ENCODE measurements at regions not wholly inside any gene's neighbourhood (a gene's known extent, or its start where the extent isn't known, plus 50 kb on each side); places are given as distances from the start of the nearest gene placed in this dataset.

- Histone ChIP-seq H3K4me3 (no peak overlapping the region), H3K27ac (ENCODE audit: control insufficient read depth, insufficient read depth) (no peak overlapping the region), H3K4me1 (ENCODE audit: control insufficient read depth, insufficient read depth, low read length) (no peaks in the 10 kb centered on the region), H3K9ac (ENCODE audit: control insufficient read depth, insufficient read depth, low read length) (no peak overlapping the region), H3K4me2 (ENCODE audit: control insufficient read depth, insufficient read depth) (no peak overlapping the region), H3K79me2 (ENCODE audit: control insufficient read depth, insufficient read depth, low read length) (no peaks in the 10 kb centered on the region), H3K27me3 (replicated peaks in 1 of 2; ENCODE audit: control insufficient read depth in 2 of 2, insufficient read depth in 2 of 2, low read length in 1 of 2) (no peaks in the 10 kb centered on the region), H4K20me1 (ENCODE audit: control insufficient read depth, insufficient read depth) (no peaks in the 10 kb centered on the region), H3K9me3 (replicated peaks; ENCODE audit: control insufficient read depth, insufficient read depth, low read length) (no peaks in the 10 kb centered on the region), H3K36me3 (ENCODE audit: control insufficient read depth in 2 of 2, insufficient read depth in 2 of 2, low read length in 1 of 2) (no peaks in the 10 kb centered on the region), H2AFZ (ENCODE audit: control insufficient read depth, low read depth, low read length) (no peak overlapping the region)
- ChIA-PET POLR2A (no interaction called here), RAD21 (ENCODE audit: unreplicated experiment) (no interaction called here), CTCF (no interaction called here), SMC1A (ENCODE audit: uncharacterized antibody, unreplicated experiment) (no interaction called here)
- FAIRE-seq, result no peak
- no peak for ATAC-seq
- in situ Hi-C loops (cut with MboI) (no loop called here), intact Hi-C loops (cut with micrococcal nuclease; ENCODE audit: unreplicated experiment) (no loop called here)
- TF ChIP-seq NRF1 (conservative IDR thresholded peaks at IDR 0.05; ENCODE audit: low read depth, low read length) (no peak), NR2C2 (IDR thresholded peaks at IDR 0.05; ENCODE audit: borderline replicate concordance, control insufficient read depth, insufficient read length, low read depth) (no peak), HDAC6 (IDR thresholded peaks at IDR 0.05; ENCODE audit: unreplicated experiment) (no peak)
- DNase-seq (ENCODE audit: low read depth, low spot score), result no peak
- BruUV-seq (replicated peaks), result no TSS peak
- WGBS (ENCODE audit: insufficient coverage, insufficient replicate concordance, low lambda C conversion rate, missing lambda C conversion rate), result 47% methylated on average over 2 of the region's 2 CpGs
Observed at GRCh38 chr1:193662030-193662429, 475.6 kb upstream of the B3GALT2 start.

DNA sequence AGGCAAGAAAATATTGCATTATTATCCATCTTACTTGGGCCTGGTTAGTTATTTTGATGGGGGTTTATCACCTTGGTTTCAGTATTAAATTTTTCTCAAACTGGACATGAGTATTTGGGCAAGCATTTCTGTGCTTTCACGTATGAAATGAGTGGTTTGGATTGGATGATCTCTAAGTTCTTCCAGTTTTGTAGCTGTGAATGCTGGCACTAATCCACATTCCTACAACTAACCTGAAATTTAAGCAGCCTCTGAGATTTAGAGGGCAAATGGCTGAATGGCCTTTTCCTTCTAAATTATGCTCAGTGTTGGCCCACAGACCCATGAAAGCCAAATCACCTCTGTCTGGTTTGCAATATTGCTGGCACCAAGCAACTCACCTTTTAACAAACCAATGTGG is 475.0 kb upstream of the B3GALT2 start:
- DNase-seq (ENCODE audit: low read depth, low spot score) (no peak), FAIRE-seq (no peak), ATAC-seq (no peak)
- no TSS peak for BruUV-seq (replicated peaks)
- POLR2A ChIA-PET, result no interaction called here
- Histone ChIP-seq H2AFZ (ENCODE audit: control insufficient read depth, low read depth, low read length) (no peak overlapping the region), H3K27ac (ENCODE audit: control insufficient read depth, insufficient read depth) (no peak overlapping the region), H3K9me3 (replicated peaks; ENCODE audit: control insufficient read depth, insufficient read depth, low read length) (no peaks in the 10 kb centered on the region), H3K79me2 (ENCODE audit: control insufficient read depth, insufficient read depth, low read length) (no peaks in the 10 kb centered on the region), H3K36me3 (ENCODE audit: control insufficient read depth in 2 of 2, insufficient read depth in 2 of 2, low read length in 1 of 2) (no peaks in the 10 kb centered on the region), H4K20me1 (ENCODE audit: control insufficient read depth, insufficient read depth) (no peaks in the 10 kb centered on the region), H3K27me3 (replicated peaks in 1 of 2; ENCODE audit: control insufficient read depth in 2 of 2, insufficient read depth in 2 of 2, low read length in 1 of 2) (no peaks in the 10 kb centered on the region), H3K9ac (ENCODE audit: control insufficient read depth, insufficient read depth, low read length) (no peak overlapping the region), H3K4me1 (ENCODE audit: control insufficient read depth, insufficient read depth, low read length) (no peaks in the 10 kb centered on the region), H3K4me2 (ENCODE audit: control insufficient read depth, insufficient read depth) (no peak overlapping the region), H3K4me3 (no peak overlapping the region)
- in situ Hi-C loops (cut with MboI) (no loop called here), intact Hi-C loops (cut with micrococcal nuclease; ENCODE audit: unreplicated experiment) (no loop called here)
- CTCF ChIA-PET, result no interaction called here
- RAD21 ChIA-PET (ENCODE audit: unreplicated experiment), result no interaction called here
- 15% methylated on average over 1 of the region's 1 CpG for WGBS (ENCODE audit: insufficient coverage, insufficient replicate concordance, low lambda C conversion rate, missing lambda C conversion rate)
- SMC1A ChIA-PET (ENCODE audit: uncharacterized antibody, unreplicated experiment), result no interaction called here
- TF ChIP-seq ZBTB11 (CRISPR knock-in tag; IDR thresholded peaks at IDR 0.05) (no peak), EED (IDR thresholded peaks at IDR 0.05; ENCODE audit: low read depth) (no peak), NFXL1 (IDR thresholded peaks at IDR 0.05; ENCODE audit: borderline replicate concordance) (no peak), HDAC2 (IDR thresholded peaks at IDR 0.05) (no peak), BCL3 (IDR thresholded peaks at IDR 0.05; ENCODE audit: borderline replicate concordance, insufficient read depth, low read depth, low read length, poor library complexity, severe bottlenecking) (no peak), MEF2A (IDR thresholded peaks at IDR 0.05; ENCODE audit: insufficient read depth, low read depth, low read length) (no peak), POU2F2 (IDR thresholded peaks at IDR 0.05; ENCODE audit: borderline replicate concordance, low read depth, low read length) (no peak)
- TF ChIP-seq, protein P1, sequence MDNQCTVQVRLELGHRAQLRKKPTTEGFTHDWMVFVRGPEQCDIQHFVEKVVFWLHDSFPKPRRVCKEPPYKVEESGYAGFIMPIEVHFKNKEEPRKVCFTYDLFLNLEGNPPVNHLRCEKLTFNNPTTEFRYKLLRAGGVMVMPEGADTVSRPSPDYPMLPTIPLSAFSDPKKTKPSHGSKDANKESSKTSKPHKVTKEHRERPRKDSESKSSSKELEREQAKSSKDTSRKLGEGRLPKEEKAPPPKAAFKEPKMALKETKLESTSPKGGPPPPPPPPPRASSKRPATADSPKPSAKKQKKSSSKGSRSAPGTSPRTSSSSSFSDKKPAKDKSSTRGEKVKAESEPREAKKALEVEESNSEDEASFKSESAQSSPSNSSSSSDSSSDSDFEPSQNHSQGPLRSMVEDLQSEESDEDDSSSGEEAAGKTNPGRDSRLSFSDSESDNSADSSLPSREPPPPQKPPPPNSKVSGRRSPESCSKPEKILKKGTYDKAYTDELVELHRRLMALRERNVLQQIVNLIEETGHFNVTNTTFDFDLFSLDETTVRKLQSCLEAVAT (IDR thresholded peaks at IDR 0.05), result no peak
